ENCODE measurements at regions not wholly inside any gene's neighbourhood (a gene's known extent, or its start where the extent isn't known, plus 50 kb on each side); places are given as distances from the start of the nearest gene placed in this dataset.

GRCh38 chr7:17588730-17589129, 290.3 kb downstream of the AHR start:
- TF ChIP-seq, protein P1, sequence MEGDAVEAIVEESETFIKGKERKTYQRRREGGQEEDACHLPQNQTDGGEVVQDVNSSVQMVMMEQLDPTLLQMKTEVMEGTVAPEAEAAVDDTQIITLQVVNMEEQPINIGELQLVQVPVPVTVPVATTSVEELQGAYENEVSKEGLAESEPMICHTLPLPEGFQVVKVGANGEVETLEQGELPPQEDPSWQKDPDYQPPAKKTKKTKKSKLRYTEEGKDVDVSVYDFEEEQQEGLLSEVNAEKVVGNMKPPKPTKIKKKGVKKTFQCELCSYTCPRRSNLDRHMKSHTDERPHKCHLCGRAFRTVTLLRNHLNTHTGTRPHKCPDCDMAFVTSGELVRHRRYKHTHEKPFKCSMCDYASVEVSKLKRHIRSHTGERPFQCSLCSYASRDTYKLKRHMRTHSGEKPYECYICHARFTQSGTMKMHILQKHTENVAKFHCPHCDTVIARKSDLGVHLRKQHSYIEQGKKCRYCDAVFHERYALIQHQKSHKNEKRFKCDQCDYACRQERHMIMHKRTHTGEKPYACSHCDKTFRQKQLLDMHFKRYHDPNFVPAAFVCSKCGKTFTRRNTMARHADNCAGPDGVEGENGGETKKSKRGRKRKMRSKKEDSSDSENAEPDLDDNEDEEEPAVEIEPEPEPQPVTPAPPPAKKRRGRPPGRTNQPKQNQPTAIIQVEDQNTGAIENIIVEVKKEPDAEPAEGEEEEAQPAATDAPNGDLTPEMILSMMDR (conservative IDR thresholded peaks at IDR 0.05) = no peak

GRCh38 chr7:17589671-17590070, 291.2 kb downstream of the AHR start:
- TF ChIP-seq, protein P1 (conservative IDR thresholded peaks at IDR 0.05) = no peak
- Mint-ChIP-seq H3K4me3 (no peak overlapping the region), H3K27me3 (ENCODE audit: insufficient read depth) (no peaks in the 10 kb centered on the region)

More at GRCh38 chr7:17588730-17589129, 290.3 kb downstream of the AHR start:
- DNase-seq = no peak
- no peaks in the 10 kb centered on the region for H3K27me3 Mint-ChIP-seq (ENCODE audit: insufficient read depth)
- no peaks in the 10 kb centered on the region for H3K4me1 Mint-ChIP-seq
- Histone ChIP-seq H3K27ac (ENCODE audit: low read depth, low read length) (no peak overlapping the region), H3K9ac (ENCODE audit: extremely low read depth, low read length, poor library complexity, severe bottlenecking) (no peak overlapping the region), H3K9me3 (ENCODE audit: control insufficient read depth, low read length) (no peaks in the 10 kb centered on the region), H3K4me1 (ENCODE audit: control insufficient read depth, insufficient read depth, low read length) (no peaks in the 10 kb centered on the region), H3K4me3 (ENCODE audit: low read length) (no peak overlapping the region), H3K27me3 (ENCODE audit: control insufficient read depth, insufficient read depth, low read length, poor library complexity, severe bottlenecking) (no peaks in the 10 kb centered on the region), H3K36me3 (ENCODE audit: control insufficient read depth, insufficient read depth, low read length) (no peaks in the 10 kb centered on the region)
- 90 to 100% methylated on average over 1 of the region's 1 CpG for WGBS, 2 experiments (ENCODE audit: insufficient coverage in 1 of 2, insufficient read length in 1 of 2)
- no peaks in the 10 kb centered on the region for H3K9me3 Mint-ChIP-seq
- H3K4me3 Mint-ChIP-seq = no peak overlapping the region
- H3K36me3 Mint-ChIP-seq (ENCODE audit: low read depth) = no peaks in the 10 kb centered on the region
- H3K27ac Mint-ChIP-seq = no peak overlapping the region

GRCh38 chr7:17590221-17590620, 291.8 kb downstream of the AHR start:
- Histone ChIP-seq H3K9me3 (ENCODE audit: control insufficient read depth, low read length) (no peaks in the 10 kb centered on the region), H3K36me3 (ENCODE audit: control insufficient read depth, insufficient read depth, low read length) (no peaks in the 10 kb centered on the region), H3K9ac (ENCODE audit: extremely low read depth, low read length, poor library complexity, severe bottlenecking) (no peak overlapping the region), H3K4me1 (ENCODE audit: control insufficient read depth, insufficient read depth, low read length) (no peaks in the 10 kb centered on the region), H3K4me3 (ENCODE audit: low read length) (no peak overlapping the region), H3K27ac (ENCODE audit: low read depth, low read length) (no peak overlapping the region), H3K27me3 (ENCODE audit: control insufficient read depth, insufficient read depth, low read length, poor library complexity, severe bottlenecking) (no peaks in the 10 kb centered on the region)
- no peak for DNase-seq
- Mint-ChIP-seq H3K27me3 (ENCODE audit: insufficient read depth) (no peaks in the 10 kb centered on the region), H3K9me3 (no peaks in the 10 kb centered on the region), H3K4me3 (no peak overlapping the region), H3K27ac (no peak overlapping the region), H3K4me1 (no peaks in the 10 kb centered on the region), H3K36me3 (ENCODE audit: low read depth) (no peaks in the 10 kb centered on the region)
- TF ChIP-seq, protein P1 (conservative IDR thresholded peaks at IDR 0.05) = no peak
- WGBS, 2 experiments (ENCODE audit: insufficient coverage in 1 of 2, insufficient read length in 1 of 2) = 97 to 100% methylated on average over 1 to 2 of the region's 2 CpGs

More at GRCh38 chr7:17589671-17590070, 291.2 kb downstream of the AHR start:
- Histone ChIP-seq H3K27me3 (ENCODE audit: control insufficient read depth, insufficient read depth, low read length, poor library complexity, severe bottlenecking) (no peaks in the 10 kb centered on the region), H3K27ac (ENCODE audit: low read depth, low read length) (no peak overlapping the region), H3K36me3 (ENCODE audit: control insufficient read depth, insufficient read depth, low read length) (no peaks in the 10 kb centered on the region), H3K4me1 (ENCODE audit: control insufficient read depth, insufficient read depth, low read length) (no peaks in the 10 kb centered on the region), H3K9me3 (ENCODE audit: control insufficient read depth, low read length) (no peaks in the 10 kb centered on the region), H3K9ac (ENCODE audit: extremely low read depth, low read length, poor library complexity, severe bottlenecking) (no peak overlapping the region), H3K4me3 (ENCODE audit: low read length) (no peak overlapping the region)
- no peak overlapping the region for H3K27ac Mint-ChIP-seq
- H3K9me3 Mint-ChIP-seq = no peaks in the 10 kb centered on the region
- DNase-seq = no peak
- H3K4me1 Mint-ChIP-seq = no peaks in the 10 kb centered on the region
- H3K36me3 Mint-ChIP-seq (ENCODE audit: low read depth) = no peaks in the 10 kb centered on the region
- 87 to 100% methylated on average over 3 to 5 of the region's 6 CpGs for WGBS, 2 experiments (ENCODE audit: insufficient coverage in 1 of 2, insufficient read length in 1 of 2)

Measured in endodermal cell (in vitro differentiated cells).